ENCODE measurements at regions not wholly inside any gene's neighbourhood (a gene's known extent, or its start where the extent isn't known, plus 50 kb on each side); places are given as distances from the start of the nearest gene placed in this dataset.

- DNase-seq (ENCODE audit: low read depth, low spot score), result no peak
- in situ Hi-C loops (cut with HindIII; ENCODE audit: low sequenced_read_pairs), result no loop called here
- no peak overlapping the region for H3K4me3 ChIP-seq (ENCODE audit: low read depth, low read length)
- TF ChIP-seq, protein P1, sequence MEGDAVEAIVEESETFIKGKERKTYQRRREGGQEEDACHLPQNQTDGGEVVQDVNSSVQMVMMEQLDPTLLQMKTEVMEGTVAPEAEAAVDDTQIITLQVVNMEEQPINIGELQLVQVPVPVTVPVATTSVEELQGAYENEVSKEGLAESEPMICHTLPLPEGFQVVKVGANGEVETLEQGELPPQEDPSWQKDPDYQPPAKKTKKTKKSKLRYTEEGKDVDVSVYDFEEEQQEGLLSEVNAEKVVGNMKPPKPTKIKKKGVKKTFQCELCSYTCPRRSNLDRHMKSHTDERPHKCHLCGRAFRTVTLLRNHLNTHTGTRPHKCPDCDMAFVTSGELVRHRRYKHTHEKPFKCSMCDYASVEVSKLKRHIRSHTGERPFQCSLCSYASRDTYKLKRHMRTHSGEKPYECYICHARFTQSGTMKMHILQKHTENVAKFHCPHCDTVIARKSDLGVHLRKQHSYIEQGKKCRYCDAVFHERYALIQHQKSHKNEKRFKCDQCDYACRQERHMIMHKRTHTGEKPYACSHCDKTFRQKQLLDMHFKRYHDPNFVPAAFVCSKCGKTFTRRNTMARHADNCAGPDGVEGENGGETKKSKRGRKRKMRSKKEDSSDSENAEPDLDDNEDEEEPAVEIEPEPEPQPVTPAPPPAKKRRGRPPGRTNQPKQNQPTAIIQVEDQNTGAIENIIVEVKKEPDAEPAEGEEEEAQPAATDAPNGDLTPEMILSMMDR (IDR thresholded peaks at IDR 0.05; ENCODE audit: low read depth, low read length), result no peak
Measured at GRCh38 chr21:43343992-43344886, 82.7 kb downstream of the SIK1 start.

DNA sequence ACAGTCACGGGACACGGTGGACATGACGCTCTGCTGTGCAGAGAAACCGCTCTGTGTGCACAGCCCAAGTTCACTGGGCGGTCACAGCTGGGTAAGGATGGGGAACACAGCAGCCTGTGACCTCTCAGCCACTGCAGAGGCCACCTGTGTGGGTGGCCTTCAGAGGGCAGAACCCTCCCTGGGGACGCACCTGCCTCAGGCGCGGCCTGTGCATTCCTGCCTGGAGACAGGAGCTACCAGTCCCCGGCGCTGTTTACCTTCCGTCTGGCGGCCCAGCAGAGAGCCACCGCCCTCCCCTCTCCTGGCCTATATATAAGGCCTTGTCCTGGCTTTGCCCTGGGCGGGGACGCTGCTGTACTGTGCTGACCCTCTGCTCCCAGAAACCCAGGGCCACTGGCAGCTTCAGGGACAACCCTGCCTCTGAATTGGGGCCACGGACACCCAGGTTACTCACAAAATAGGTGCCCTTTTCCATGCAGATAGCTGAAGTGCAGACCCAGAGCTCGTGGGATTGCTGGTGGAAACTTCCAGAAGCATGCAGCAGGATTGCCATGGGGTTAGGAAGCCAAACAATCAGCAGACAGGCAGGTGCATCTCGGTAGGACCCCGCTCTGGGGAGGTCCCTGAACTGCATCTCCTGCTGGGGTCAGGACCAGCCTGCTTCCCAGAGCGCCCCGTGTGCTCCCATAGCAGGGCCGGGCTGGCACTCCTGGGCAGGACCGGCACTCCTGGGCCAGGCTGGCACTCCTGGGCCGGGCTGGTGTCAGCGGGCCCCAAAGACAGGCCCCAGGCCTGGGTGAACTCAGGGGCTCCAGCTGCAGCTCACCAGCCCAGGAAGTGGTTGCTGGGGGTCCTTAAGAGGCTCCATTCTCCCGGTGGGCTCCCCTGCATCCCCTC, 83.6 kb downstream of the SIK1 start:
- H3K4me3 ChIP-seq (ENCODE audit: low read depth, low read length), result no peak overlapping the region
- in situ Hi-C loops (cut with HindIII; ENCODE audit: low sequenced_read_pairs), result no loop called here
- TF ChIP-seq, protein P1 (IDR thresholded peaks at IDR 0.05; ENCODE audit: low read depth, low read length), result no peak
- DNase-seq (ENCODE audit: low read depth, low spot score), result no peak

GRCh38 chr21:43342301-43342881, 84.5 kb downstream of the SIK1 start:
- TF ChIP-seq, protein P1 (IDR thresholded peaks at IDR 0.05; ENCODE audit: low read depth, low read length), result no peak
- in situ Hi-C loops (cut with HindIII; ENCODE audit: low sequenced_read_pairs), result no loop called here
- DNase-seq (ENCODE audit: low read depth, low spot score), result no peak
- no peak overlapping the region for H3K4me3 ChIP-seq (ENCODE audit: low read depth, low read length)

GRCh38 chr21:43341378-43342161, 85.4 kb downstream of the SIK1 start:
- DNase-seq (ENCODE audit: low read depth, low spot score), result peak; percentile 47
- in situ Hi-C loops (cut with HindIII; ENCODE audit: low sequenced_read_pairs), result no loop called here
- H3K4me3 ChIP-seq (ENCODE audit: low read depth, low read length), result no peak overlapping the region
- TF ChIP-seq, protein P1 (IDR thresholded peaks at IDR 0.05; ENCODE audit: low read depth, low read length), result no peak

GRCh38 chr21:43340491-43341377, 86.2 kb downstream of the SIK1 start:
- H3K4me3 ChIP-seq (ENCODE audit: low read depth, low read length), result no peak overlapping the region
- peak; percentile 89 for DNase-seq (ENCODE audit: low read depth, low spot score)
- TF ChIP-seq, protein P1 (IDR thresholded peaks at IDR 0.05; ENCODE audit: low read depth, low read length), result no peak
- in situ Hi-C loops (cut with HindIII; ENCODE audit: low sequenced_read_pairs), result no loop called here

Measured in astrocyte of the spinal cord (primary cell).